ENCODE measurements at regions not wholly inside any gene's neighbourhood (a gene's known extent, or its start where the extent isn't known, plus 50 kb on each side); places are given as distances from the start of the nearest gene placed in this dataset.

GRCh38 chr4:155543126-155543765 lies 123.4 kb upstream of the GUCY1A1 start:
- TF ChIP-seq RAD21 (conservative IDR thresholded peaks at IDR 0.05) = no peak
- no peak for TF ChIP-seq EP300 (conservative IDR thresholded peaks at IDR 0.05; ENCODE audit: poor library complexity, severe bottlenecking)
- TF ChIP-seq SMC3 (conservative IDR thresholded peaks at IDR 0.05; ENCODE audit: poor library complexity) = no peak
- no peak for TF ChIP-seq MXI1 (conservative IDR thresholded peaks at IDR 0.05; ENCODE audit: poor library complexity, severe bottlenecking)
- TF ChIP-seq EZH2 (IDR thresholded peaks at IDR 0.05; ENCODE audit: borderline replicate concordance, insufficient read depth, low read length, poor library complexity, severe bottlenecking) = no peak
- TF ChIP-seq REST (IDR thresholded peaks at IDR 0.05; ENCODE audit: borderline replicate concordance) = no peak
- no peak for TF ChIP-seq TAF1 (IDR thresholded peaks at IDR 0.05; ENCODE audit: low read depth)
- TF ChIP-seq POLR2AphosphoS5 (IDR thresholded peaks at IDR 0.05) = no peak
- TF ChIP-seq CTCF (IDR thresholded peaks at IDR 0.05; ENCODE audit: poor library complexity, severe bottlenecking) = no peak
- Histone ChIP-seq H3K27me3 (ENCODE audit: insufficient read depth, low read depth, low read length) (no peaks in the 10 kb centered on the region), H2AFZ (ENCODE audit: low read depth, low read length) (no peak overlapping the region)

GRCh38 chr4:155542415-155542814 lies 124.2 kb upstream of the GUCY1A1 start:
- H3K27me3 ChIP-seq (ENCODE audit: insufficient read depth, low read depth, low read length) = no peaks in the 10 kb centered on the region
- H3K9me2 ChIP-seq (ENCODE audit: insufficient read depth, low read length) = no peaks in the 10 kb centered on the region
- H3K9me3 ChIP-seq (ENCODE audit: low read length) = no peaks in the 10 kb centered on the region
- H2AFZ ChIP-seq (ENCODE audit: low read depth, low read length) = no peak overlapping the region
- no peak overlapping the region for H3K4me3 ChIP-seq (ENCODE audit: low read length)
- H4K20me1 ChIP-seq (ENCODE audit: insufficient read depth) = no peaks in the 10 kb centered on the region
- H3K36me3 ChIP-seq (ENCODE audit: insufficient read depth, low read length) = no peaks in the 10 kb centered on the region
- no peak overlapping the region for H3K4me2 ChIP-seq (ENCODE audit: low read length)
- H3F3A ChIP-seq (ENCODE audit: insufficient read depth, low read length, poor library complexity, severe bottlenecking) = no peaks in the 10 kb centered on the region
- H3K9ac ChIP-seq (ENCODE audit: low read length) = no peak overlapping the region
- no peaks in the 10 kb centered on the region for H3K79me2 ChIP-seq (replicated peaks; ENCODE audit: insufficient read depth, low read length)
- no peak overlapping the region for H3K27ac ChIP-seq (ENCODE audit: low read length)
- TF ChIP-seq EP300 (conservative IDR thresholded peaks at IDR 0.05; ENCODE audit: poor library complexity, severe bottlenecking) (no peak), REST (IDR thresholded peaks at IDR 0.05; ENCODE audit: borderline replicate concordance) (no peak), RAD21 (conservative IDR thresholded peaks at IDR 0.05) (no peak), TAF1 (IDR thresholded peaks at IDR 0.05; ENCODE audit: low read depth) (no peak), CTCF (IDR thresholded peaks at IDR 0.05; ENCODE audit: poor library complexity, severe bottlenecking) (no peak), EZH2 (IDR thresholded peaks at IDR 0.05; ENCODE audit: borderline replicate concordance, insufficient read depth, low read length, poor library complexity, severe bottlenecking) (no peak), POLR2AphosphoS5 (IDR thresholded peaks at IDR 0.05) (no peak), SMC3 (conservative IDR thresholded peaks at IDR 0.05; ENCODE audit: poor library complexity) (no peak), MXI1 (conservative IDR thresholded peaks at IDR 0.05; ENCODE audit: poor library complexity, severe bottlenecking) (no peak)

More at GRCh38 chr4:155543126-155543765, 123.4 kb upstream of the GUCY1A1 start:
- Histone ChIP-seq H4K20me1 (ENCODE audit: insufficient read depth) (no peaks in the 10 kb centered on the region), H3K9ac (ENCODE audit: low read length) (no peak overlapping the region), H3K9me2 (ENCODE audit: insufficient read depth, low read length) (no peaks in the 10 kb centered on the region), H3K9me3 (ENCODE audit: low read length) (no peaks in the 10 kb centered on the region), H3F3A (ENCODE audit: insufficient read depth, low read length, poor library complexity, severe bottlenecking) (no peaks in the 10 kb centered on the region), H3K4me2 (ENCODE audit: low read length) (no peak overlapping the region), H3K36me3 (ENCODE audit: insufficient read depth, low read length) (no peaks in the 10 kb centered on the region), H3K4me3 (ENCODE audit: low read length) (no peak overlapping the region), H3K79me2 (replicated peaks; ENCODE audit: insufficient read depth, low read length) (no peaks in the 10 kb centered on the region), H3K27ac (ENCODE audit: low read length) (no peak overlapping the region)

Measured in neural cell (in vitro differentiated cells).